ENCODE measurements at regions not wholly inside any gene's neighbourhood (a gene's known extent, or its start where the extent isn't known, plus 50 kb on each side); places are given as distances from the start of the nearest gene placed in this dataset.

DNA sequence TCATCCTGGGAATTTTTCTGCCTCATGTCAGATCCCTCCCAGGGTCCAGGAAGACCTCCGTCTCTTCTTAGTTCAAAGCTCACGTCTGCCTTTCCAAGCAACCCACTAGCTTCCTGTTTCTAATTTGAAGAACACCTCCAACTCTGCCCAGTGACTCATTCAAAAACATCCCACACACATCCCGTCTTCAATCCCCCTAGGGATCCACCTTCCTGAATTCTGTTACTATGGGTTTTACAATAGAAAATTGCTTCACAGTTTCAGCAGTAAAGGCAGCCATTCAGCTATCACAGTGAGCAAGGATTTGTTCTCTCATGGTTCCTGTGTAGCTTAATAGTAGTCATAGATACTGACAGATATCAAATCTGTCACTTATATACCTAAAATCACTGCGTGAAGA, 308.3 kb upstream of the CCDC54 start:
- Histone ChIP-seq H3K9ac (ENCODE audit: low read depth, low read length) (no peak overlapping the region), H3K4me3 (ENCODE audit: low read depth, low read length) (no peak overlapping the region), H3K9me3 (ENCODE audit: control insufficient read depth, insufficient read depth, low read length) (peaks cover 2% of the 10 kb centered on the region)

DNA sequence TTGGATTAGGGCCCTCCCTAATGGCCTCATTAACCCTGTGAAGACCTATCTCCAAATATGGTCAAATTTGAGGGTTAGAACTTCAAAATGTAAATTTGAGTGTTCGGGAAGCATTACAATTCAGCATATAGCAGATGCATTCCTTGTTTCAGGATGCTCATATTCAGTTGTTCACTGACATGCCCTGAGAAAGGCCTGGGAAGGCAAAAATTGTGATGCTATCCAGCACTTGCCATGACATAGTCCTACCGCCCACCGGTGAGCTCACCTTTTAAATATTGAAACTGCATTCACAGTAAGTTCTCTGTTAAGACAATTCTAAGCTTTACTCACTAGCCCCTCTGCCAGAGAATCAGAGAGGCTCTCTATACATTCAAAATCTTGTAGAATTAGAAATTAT, 300.3 kb upstream of the CCDC54 start:
- Histone ChIP-seq H3K27me3 (ENCODE audit: control insufficient read depth, insufficient read depth, low read length) (no peaks in the 10 kb centered on the region), H3K9ac (ENCODE audit: low read depth, low read length) (no peak overlapping the region), H3K4me1 (ENCODE audit: control insufficient read depth, insufficient read depth, low read length) (no peaks in the 10 kb centered on the region), H3K9me3 (ENCODE audit: control insufficient read depth, insufficient read depth, low read length) (no peaks in the 10 kb centered on the region), H3K36me3 (ENCODE audit: control insufficient read depth, insufficient read depth, low read length) (no peaks in the 10 kb centered on the region), H3K4me3 (ENCODE audit: low read depth, low read length) (no peak overlapping the region)

More for the DNA sequence above, 308.3 kb upstream of the CCDC54 start:
- H3K36me3 ChIP-seq (ENCODE audit: control insufficient read depth, insufficient read depth, low read length), result no peaks in the 10 kb centered on the region
- H3K4me1 ChIP-seq (ENCODE audit: control insufficient read depth, insufficient read depth, low read length), result no peaks in the 10 kb centered on the region
- H3K27me3 ChIP-seq (ENCODE audit: control insufficient read depth, insufficient read depth, low read length), result no peaks in the 10 kb centered on the region

GRCh38 chr3:107077391-107077790, 299.8 kb upstream of the CCDC54 start:
- H3K4me3 ChIP-seq (ENCODE audit: low read depth, low read length), result no peak overlapping the region
- no peaks in the 10 kb centered on the region for H3K36me3 ChIP-seq (ENCODE audit: control insufficient read depth, insufficient read depth, low read length)
- no peaks in the 10 kb centered on the region for H3K4me1 ChIP-seq (ENCODE audit: control insufficient read depth, insufficient read depth, low read length)
- no peaks in the 10 kb centered on the region for H3K9me3 ChIP-seq (ENCODE audit: control insufficient read depth, insufficient read depth, low read length)
- no peaks in the 10 kb centered on the region for H3K27me3 ChIP-seq (ENCODE audit: control insufficient read depth, insufficient read depth, low read length)
- no peak overlapping the region for H3K9ac ChIP-seq (ENCODE audit: low read depth, low read length)

DNA sequence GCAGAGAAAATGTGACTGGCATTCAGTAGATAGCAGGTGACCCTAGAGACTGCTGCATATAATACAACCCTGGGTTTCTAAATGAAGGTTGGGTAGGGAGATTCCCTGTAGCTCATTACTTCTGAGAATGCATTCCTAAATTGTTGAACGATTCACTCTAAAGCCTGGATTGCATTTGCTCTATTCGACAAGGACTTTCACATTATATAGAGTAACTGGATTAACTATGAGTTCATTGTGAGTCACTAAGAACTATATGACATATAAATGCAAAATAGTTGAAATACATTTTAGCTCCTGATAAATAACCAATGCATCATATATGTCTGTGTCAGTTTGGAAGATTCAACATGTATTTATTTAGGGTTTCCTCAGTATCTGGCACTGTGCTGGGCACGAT, 294.7 kb upstream of the CCDC54 start:
- H3K4me1 ChIP-seq (ENCODE audit: control insufficient read depth, insufficient read depth, low read length), result no peaks in the 10 kb centered on the region
- no peak overlapping the region for H3K9ac ChIP-seq (ENCODE audit: low read depth, low read length)
- H3K36me3 ChIP-seq (ENCODE audit: control insufficient read depth, insufficient read depth, low read length), result no peaks in the 10 kb centered on the region
- H3K27me3 ChIP-seq (ENCODE audit: control insufficient read depth, insufficient read depth, low read length), result no peaks in the 10 kb centered on the region
- no peak overlapping the region for H3K4me3 ChIP-seq (ENCODE audit: low read depth, low read length)
- H3K9me3 ChIP-seq (ENCODE audit: control insufficient read depth, insufficient read depth, low read length), result no peaks in the 10 kb centered on the region

DNA sequence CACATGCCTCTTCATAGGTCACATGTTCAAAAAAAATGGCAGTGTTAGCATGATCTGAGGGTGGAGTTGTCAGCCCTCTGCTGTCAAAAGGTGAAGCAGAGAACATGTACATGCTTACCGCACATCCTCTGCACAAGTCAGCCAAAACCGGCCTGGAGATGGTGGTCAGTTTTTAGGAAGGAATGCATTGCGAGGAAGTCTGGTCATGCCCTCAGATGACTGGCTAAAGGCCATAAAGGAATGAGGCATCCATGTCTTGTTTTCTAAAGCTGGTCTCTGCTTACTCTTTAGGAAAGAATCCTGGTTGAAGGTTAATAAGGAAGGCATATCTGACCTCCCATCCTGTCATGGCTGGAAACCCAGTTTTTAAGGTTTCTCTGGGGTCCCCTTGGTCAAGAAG, 292.0 kb upstream of the CCDC54 start:
- no peak overlapping the region for H3K9ac ChIP-seq (ENCODE audit: low read depth, low read length)
- H3K9me3 ChIP-seq (ENCODE audit: control insufficient read depth, insufficient read depth, low read length), result no peaks in the 10 kb centered on the region
- no peaks in the 10 kb centered on the region for H3K4me1 ChIP-seq (ENCODE audit: control insufficient read depth, insufficient read depth, low read length)
- no peak overlapping the region for H3K4me3 ChIP-seq (ENCODE audit: low read depth, low read length)
- H3K36me3 ChIP-seq (ENCODE audit: control insufficient read depth, insufficient read depth, low read length), result no peaks in the 10 kb centered on the region
- H3K27me3 ChIP-seq (ENCODE audit: control insufficient read depth, insufficient read depth, low read length), result no peaks in the 10 kb centered on the region

DNA sequence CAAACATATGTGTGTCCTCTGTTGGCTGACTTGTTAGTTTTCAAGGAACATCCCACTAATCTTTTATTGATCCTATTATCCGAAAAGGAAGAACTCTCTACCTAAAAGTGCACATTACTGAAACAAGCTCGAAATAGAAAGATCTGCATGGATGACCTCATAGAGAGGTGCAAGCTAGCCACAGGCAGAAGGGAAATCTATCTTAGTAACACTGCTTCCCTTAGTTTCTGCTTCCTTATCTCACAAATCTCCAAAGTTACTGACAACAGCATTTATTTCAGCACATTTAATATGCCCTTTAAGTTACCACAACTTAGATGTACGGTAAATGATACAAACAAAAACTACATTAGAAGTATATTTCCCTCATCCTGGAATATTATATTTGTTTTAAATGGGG, 285.1 kb upstream of the CCDC54 start:
- H3K9me3 ChIP-seq (ENCODE audit: control insufficient read depth, insufficient read depth, low read length), result no peaks in the 10 kb centered on the region
- no peak overlapping the region for H3K4me3 ChIP-seq (ENCODE audit: low read depth, low read length)
- no peaks in the 10 kb centered on the region for H3K4me1 ChIP-seq (ENCODE audit: control insufficient read depth, insufficient read depth, low read length)
- no peak overlapping the region for H3K9ac ChIP-seq (ENCODE audit: low read depth, low read length)
- H3K36me3 ChIP-seq (ENCODE audit: control insufficient read depth, insufficient read depth, low read length), result no peaks in the 10 kb centered on the region
- H3K27me3 ChIP-seq (ENCODE audit: control insufficient read depth, insufficient read depth, low read length), result no peaks in the 10 kb centered on the region

GRCh38 chr3:107098864-107099263, 278.4 kb upstream of the CCDC54 start:
- no peak overlapping the region for H3K9ac ChIP-seq (ENCODE audit: low read depth, low read length)
- H3K9me3 ChIP-seq (ENCODE audit: control insufficient read depth, insufficient read depth, low read length), result no peaks in the 10 kb centered on the region
- no peak overlapping the region for H3K4me3 ChIP-seq (ENCODE audit: low read depth, low read length)
- no peaks in the 10 kb centered on the region for H3K4me1 ChIP-seq (ENCODE audit: control insufficient read depth, insufficient read depth, low read length)
- H3K36me3 ChIP-seq (ENCODE audit: control insufficient read depth, insufficient read depth, low read length), result no peaks in the 10 kb centered on the region
- no peaks in the 10 kb centered on the region for H3K27me3 ChIP-seq (ENCODE audit: control insufficient read depth, insufficient read depth, low read length)

DNA sequence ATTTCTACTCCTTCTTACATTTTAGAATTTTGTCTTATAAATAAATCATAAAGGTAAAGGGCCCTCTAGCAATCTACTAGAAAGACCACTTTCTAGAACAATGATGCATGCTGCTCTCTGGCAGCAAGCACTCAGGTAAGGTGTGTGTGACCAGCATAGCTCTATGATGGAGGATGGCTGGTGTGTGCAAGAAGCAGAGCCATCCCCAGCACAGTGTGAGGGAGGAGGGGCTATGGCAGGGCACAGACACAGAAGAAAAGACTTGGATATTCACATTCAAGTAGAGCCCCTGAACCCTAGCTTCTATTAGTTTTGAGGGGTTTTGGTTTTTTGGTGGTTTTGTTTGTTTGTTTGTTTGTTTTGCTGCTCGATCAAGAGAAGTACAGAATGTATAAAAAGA, 277.1 kb upstream of the CCDC54 start:
- Histone ChIP-seq H3K4me1 (ENCODE audit: control insufficient read depth, insufficient read depth, low read length) (no peaks in the 10 kb centered on the region), H3K27me3 (ENCODE audit: control insufficient read depth, insufficient read depth, low read length) (no peaks in the 10 kb centered on the region), H3K36me3 (ENCODE audit: control insufficient read depth, insufficient read depth, low read length) (no peaks in the 10 kb centered on the region), H3K9me3 (ENCODE audit: control insufficient read depth, insufficient read depth, low read length) (no peaks in the 10 kb centered on the region), H3K9ac (ENCODE audit: low read depth, low read length) (no peak overlapping the region), H3K4me3 (ENCODE audit: low read depth, low read length) (no peak overlapping the region)

- Histone ChIP-seq H3K36me3 (ENCODE audit: control insufficient read depth, insufficient read depth, low read length) (no peaks in the 10 kb centered on the region), H3K9ac (ENCODE audit: low read depth, low read length) (no peak overlapping the region), H3K27me3 (ENCODE audit: control insufficient read depth, insufficient read depth, low read length) (no peaks in the 10 kb centered on the region), H3K4me3 (ENCODE audit: low read depth, low read length) (no peak overlapping the region), H3K4me1 (ENCODE audit: control insufficient read depth, insufficient read depth, low read length) (no peaks in the 10 kb centered on the region), H3K9me3 (ENCODE audit: control insufficient read depth, insufficient read depth, low read length) (no peaks in the 10 kb centered on the region)
Measured at GRCh38 chr3:107100573-107100972, 276.7 kb upstream of the CCDC54 start.

- no peaks in the 10 kb centered on the region for H3K27me3 ChIP-seq (ENCODE audit: control insufficient read depth, insufficient read depth, low read length)
- no peak overlapping the region for H3K4me3 ChIP-seq (ENCODE audit: low read depth, low read length)
- H3K36me3 ChIP-seq (ENCODE audit: control insufficient read depth, insufficient read depth, low read length), result no peaks in the 10 kb centered on the region
- H3K9ac ChIP-seq (ENCODE audit: low read depth, low read length), result no peak overlapping the region
- H3K9me3 ChIP-seq (ENCODE audit: control insufficient read depth, insufficient read depth, low read length), result no peaks in the 10 kb centered on the region
- H3K4me1 ChIP-seq (ENCODE audit: control insufficient read depth, insufficient read depth, low read length), result no peaks in the 10 kb centered on the region
Measured at GRCh38 chr3:107103786-107104185, 273.5 kb upstream of the CCDC54 start.

DNA sequence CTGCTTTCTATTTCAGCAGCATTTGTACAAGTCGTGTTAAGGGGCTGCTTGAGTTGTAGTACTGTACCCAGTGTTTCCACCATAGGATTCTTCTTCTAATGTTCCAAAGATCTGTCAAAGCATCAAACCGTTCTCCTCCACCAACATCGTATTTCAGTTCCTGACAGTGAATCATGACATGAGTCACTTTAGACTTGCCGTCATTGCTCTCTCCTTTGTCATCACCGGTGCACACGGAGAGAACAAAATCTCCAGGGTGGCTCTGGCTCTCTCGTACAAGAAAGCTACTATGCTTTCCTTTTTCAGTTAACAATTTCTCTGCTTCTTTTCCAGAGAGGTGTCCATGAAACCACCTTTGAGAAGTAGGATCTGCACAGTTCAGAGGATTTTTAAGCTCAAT, 270.9 kb upstream of the CCDC54 start:
- Histone ChIP-seq H3K9me3 (ENCODE audit: control insufficient read depth, insufficient read depth, low read length) (no peaks in the 10 kb centered on the region), H3K36me3 (ENCODE audit: control insufficient read depth, insufficient read depth, low read length) (no peaks in the 10 kb centered on the region), H3K4me1 (ENCODE audit: control insufficient read depth, insufficient read depth, low read length) (no peaks in the 10 kb centered on the region), H3K4me3 (ENCODE audit: low read depth, low read length) (no peak overlapping the region), H3K27me3 (ENCODE audit: control insufficient read depth, insufficient read depth, low read length) (no peaks in the 10 kb centered on the region), H3K9ac (ENCODE audit: low read depth, low read length) (no peak overlapping the region)

DNA sequence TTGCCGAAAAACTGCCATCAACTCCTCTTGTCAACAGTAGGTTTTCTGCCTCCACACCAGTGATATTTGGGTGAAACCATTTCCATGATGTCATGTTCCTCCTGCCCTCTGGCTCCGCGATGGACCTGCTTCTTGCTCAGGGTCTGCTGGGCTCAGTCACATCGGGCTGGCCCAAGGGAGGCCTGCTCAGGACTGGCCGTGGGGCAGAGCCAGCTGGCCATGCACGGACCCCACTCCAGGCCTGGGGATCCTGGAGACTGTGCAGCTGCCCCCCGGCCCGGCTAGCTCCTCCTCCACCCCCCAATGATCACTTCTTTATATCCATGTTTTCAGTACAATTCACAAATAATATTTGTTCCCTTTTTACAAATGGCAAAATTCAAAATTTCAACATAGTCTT, 270.3 kb upstream of the CCDC54 start:
- H3K9me3 ChIP-seq (ENCODE audit: control insufficient read depth, insufficient read depth, low read length), result no peaks in the 10 kb centered on the region
- H3K27me3 ChIP-seq (ENCODE audit: control insufficient read depth, insufficient read depth, low read length), result no peaks in the 10 kb centered on the region
- H3K4me3 ChIP-seq (ENCODE audit: low read depth, low read length), result no peak overlapping the region
- H3K9ac ChIP-seq (ENCODE audit: low read depth, low read length), result no peak overlapping the region
- no peaks in the 10 kb centered on the region for H3K36me3 ChIP-seq (ENCODE audit: control insufficient read depth, insufficient read depth, low read length)
- H3K4me1 ChIP-seq (ENCODE audit: control insufficient read depth, insufficient read depth, low read length), result no peaks in the 10 kb centered on the region

Data from iPS-15b (cell line).